ENCODE measurements at regions not wholly inside any gene's neighbourhood (a gene's known extent, or its start where the extent isn't known, plus 50 kb on each side); places are given as distances from the start of the nearest gene placed in this dataset.

DNA sequence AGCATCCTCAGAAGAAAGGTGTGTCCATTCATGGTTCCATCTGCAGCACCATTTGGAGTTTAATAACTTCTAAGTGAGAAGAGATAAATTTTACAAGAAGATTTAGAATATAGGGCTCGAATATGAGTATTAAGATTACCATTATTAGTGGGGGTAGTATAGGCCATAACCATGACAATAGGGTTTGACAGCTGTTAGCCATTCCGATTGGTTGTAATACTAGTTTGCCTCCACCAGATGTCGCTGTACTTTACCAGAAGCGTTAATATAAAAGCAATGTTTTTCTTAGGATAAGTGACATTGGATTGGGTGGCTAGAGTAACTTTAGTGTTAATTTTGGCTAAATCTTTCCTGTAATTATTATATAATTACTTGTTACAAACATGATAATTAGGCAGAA, 107.5 kb upstream of the SRD5A2 start:
- TF ChIP-seq RAD21 (IDR thresholded peaks at IDR 0.05; ENCODE audit: low read length) (peak; percentile 44), POLR2A (IDR thresholded peaks at IDR 0.05; ENCODE audit: low read depth, low read length) (no peak), RFX5 (IDR thresholded peaks at IDR 0.05; ENCODE audit: low read depth, low read length) (no peak), CEBPB (IDR thresholded peaks at IDR 0.05; ENCODE audit: low read depth, low read length) (no peak), MAZ (IDR thresholded peaks at IDR 0.05; ENCODE audit: borderline replicate concordance, low read depth, low read length) (no peak)
- TF ChIP-seq, protein P1, sequence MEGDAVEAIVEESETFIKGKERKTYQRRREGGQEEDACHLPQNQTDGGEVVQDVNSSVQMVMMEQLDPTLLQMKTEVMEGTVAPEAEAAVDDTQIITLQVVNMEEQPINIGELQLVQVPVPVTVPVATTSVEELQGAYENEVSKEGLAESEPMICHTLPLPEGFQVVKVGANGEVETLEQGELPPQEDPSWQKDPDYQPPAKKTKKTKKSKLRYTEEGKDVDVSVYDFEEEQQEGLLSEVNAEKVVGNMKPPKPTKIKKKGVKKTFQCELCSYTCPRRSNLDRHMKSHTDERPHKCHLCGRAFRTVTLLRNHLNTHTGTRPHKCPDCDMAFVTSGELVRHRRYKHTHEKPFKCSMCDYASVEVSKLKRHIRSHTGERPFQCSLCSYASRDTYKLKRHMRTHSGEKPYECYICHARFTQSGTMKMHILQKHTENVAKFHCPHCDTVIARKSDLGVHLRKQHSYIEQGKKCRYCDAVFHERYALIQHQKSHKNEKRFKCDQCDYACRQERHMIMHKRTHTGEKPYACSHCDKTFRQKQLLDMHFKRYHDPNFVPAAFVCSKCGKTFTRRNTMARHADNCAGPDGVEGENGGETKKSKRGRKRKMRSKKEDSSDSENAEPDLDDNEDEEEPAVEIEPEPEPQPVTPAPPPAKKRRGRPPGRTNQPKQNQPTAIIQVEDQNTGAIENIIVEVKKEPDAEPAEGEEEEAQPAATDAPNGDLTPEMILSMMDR (conservative IDR thresholded peaks at IDR 0.05; ENCODE audit: low read depth, low read length): peak; percentile 43

All from IMR-90 (cell line).